ENCODE measurements at regions not wholly inside any gene's neighbourhood (a gene's known extent, or its start where the extent isn't known, plus 50 kb on each side); places are given as distances from the start of the nearest gene placed in this dataset.
"Not testable (repeated sequence)": the region's sequence is repeated elsewhere in the genome, so short reads cannot be mapped to it uniquely, and the experiment has no call there.

- not testable (repeated sequence) for TF ChIP-seq CTCF (IDR thresholded peaks at IDR 0.05); ZNF121 (CRISPR knock-in tag; IDR thresholded peaks at IDR 0.05); ZNF232 (CRISPR knock-in tag; IDR thresholded peaks at IDR 0.05); ZNF138 (CRISPR knock-in tag; conservative IDR thresholded peaks at IDR 0.05); SP1 (CRISPR knock-in tag; conservative IDR thresholded peaks at IDR 0.05)
These were observed 170.4 kb downstream of the SEC23A start for GRCh38 chr14:38932653-38933000.

Measured in WTC11 (cell line).